ENCODE measurements at regions not wholly inside any gene's neighbourhood (a gene's known extent, or its start where the extent isn't known, plus 50 kb on each side); places are given as distances from the start of the nearest gene placed in this dataset.

DNA sequence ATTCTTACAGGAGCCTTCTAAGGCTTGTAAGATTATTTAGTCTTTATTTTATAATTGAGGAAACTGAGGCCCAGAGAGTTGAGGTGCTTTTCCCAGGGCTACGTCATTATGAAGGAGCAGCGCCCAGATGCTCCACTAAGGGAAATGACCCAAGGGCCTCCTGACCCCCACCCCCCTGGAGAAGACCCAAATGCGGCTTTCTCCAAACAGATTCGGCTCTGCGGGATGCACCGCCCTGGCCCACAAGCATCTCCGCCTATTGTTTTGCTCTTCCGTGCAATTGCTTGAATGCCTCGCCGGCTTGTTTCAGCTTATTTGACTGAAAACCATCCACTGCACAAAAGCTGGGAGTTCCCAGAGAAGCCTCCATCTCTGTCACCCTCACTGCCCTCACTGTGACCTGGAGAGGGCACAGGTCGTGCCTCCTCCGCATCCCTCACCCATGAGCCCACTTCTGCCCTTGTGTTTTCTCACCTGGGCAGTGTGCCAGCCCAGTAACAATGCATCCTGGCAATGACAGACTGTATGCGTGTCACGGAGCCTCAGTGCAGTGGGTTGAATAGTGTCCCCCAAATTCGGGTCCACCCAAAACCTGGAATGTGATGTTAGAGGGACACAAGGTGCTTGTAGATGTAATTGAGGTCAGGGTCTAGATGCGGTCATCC, 790.2 kb downstream of the TBC1D22A start:
- no TSS peak for BruUV-seq (replicated peaks)
- intact Hi-C loops (cut with micrococcal nuclease; ENCODE audit: unreplicated experiment) (no loop called here), in situ Hi-C loops (cut with HindIII; ENCODE audit: extremely low pct_ligation_motif_present, low pct_unique_long_range_greater_than_20kb) (no loop called here)
- TF ChIP-seq PREB (CRISPR knock-in tag; IDR thresholded peaks at IDR 0.05) = no peak
- TF ChIP-seq POLR2A (IDR thresholded peaks at IDR 0.05; ENCODE audit: insufficient read depth in 1 of 2, low read depth in 2 of 2, low read length in 2 of 2) = no peak
- TF ChIP-seq GLI4 (CRISPR knock-in tag; IDR thresholded peaks at IDR 0.05; ENCODE audit: borderline replicate concordance) = no peak
- TF ChIP-seq, protein P1, sequence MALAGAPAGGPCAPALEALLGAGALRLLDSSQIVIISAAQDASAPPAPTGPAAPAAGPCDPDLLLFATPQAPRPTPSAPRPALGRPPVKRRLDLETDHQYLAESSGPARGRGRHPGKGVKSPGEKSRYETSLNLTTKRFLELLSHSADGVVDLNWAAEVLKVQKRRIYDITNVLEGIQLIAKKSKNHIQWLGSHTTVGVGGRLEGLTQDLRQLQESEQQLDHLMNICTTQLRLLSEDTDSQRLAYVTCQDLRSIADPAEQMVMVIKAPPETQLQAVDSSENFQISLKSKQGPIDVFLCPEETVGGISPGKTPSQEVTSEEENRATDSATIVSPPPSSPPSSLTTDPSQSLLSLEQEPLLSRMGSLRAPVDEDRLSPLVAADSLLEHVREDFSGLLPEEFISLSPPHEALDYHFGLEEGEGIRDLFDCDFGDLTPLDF (CRISPR knock-in tag; IDR thresholded peaks at IDR 0.05) = no peak
- TF ChIP-seq, protein P2, sequence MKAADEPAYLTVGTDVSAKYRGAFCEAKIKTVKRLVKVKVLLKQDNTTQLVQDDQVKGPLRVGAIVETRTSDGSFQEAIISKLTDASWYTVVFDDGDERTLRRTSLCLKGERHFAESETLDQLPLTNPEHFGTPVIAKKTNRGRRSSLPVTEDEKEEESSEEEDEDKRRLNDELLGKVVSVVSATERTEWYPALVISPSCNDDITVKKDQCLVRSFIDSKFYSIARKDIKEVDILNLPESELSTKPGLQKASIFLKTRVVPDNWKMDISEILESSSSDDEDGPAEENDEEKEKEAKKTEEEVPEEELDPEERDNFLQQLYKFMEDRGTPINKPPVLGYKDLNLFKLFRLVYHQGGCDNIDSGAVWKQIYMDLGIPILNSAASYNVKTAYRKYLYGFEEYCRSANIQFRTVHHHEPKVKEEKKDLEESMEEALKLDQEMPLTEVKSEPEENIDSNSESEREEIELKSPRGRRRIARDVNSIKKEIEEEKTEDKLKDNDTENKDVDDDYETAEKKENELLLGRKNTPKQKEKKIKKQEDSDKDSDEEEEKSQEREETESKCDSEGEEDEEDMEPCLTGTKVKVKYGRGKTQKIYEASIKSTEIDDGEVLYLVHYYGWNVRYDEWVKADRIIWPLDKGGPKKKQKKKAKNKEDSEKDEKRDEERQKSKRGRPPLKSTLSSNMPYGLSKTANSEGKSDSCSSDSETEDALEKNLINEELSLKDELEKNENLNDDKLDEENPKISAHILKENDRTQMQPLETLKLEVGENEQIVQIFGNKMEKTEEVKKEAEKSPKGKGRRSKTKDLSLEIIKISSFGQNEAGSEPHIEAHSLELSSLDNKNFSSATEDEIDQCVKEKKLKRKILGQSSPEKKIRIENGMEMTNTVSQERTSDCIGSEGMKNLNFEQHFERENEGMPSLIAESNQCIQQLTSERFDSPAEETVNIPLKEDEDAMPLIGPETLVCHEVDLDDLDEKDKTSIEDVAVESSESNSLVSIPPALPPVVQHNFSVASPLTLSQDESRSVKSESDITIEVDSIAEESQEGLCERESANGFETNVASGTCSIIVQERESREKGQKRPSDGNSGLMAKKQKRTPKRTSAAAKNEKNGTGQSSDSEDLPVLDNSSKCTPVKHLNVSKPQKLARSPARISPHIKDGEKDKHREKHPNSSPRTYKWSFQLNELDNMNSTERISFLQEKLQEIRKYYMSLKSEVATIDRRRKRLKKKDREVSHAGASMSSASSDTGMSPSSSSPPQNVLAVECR (CRISPR knock-in tag; IDR thresholded peaks at IDR 0.05; ENCODE audit: borderline replicate concordance) = no peak
- no peak for TF ChIP-seq ZNF460 (CRISPR knock-in tag; IDR thresholded peaks at IDR 0.05; ENCODE audit: borderline replicate concordance)
- TF ChIP-seq FLYWCH1 (CRISPR knock-in tag; IDR thresholded peaks at IDR 0.05) = no peak
- TF ChIP-seq DPF2 (CRISPR knock-in tag; IDR thresholded peaks at IDR 0.05; ENCODE audit: borderline replicate concordance, low read depth) = no peak
- no peak for TF ChIP-seq FOXA1 (IDR thresholded peaks at IDR 0.05)
- TF ChIP-seq FOXA1 (CRISPR knock-in tag; IDR thresholded peaks at IDR 0.05) = no peak
- no peak for TF ChIP-seq ZNF138 (CRISPR knock-in tag; IDR thresholded peaks at IDR 0.05; ENCODE audit: low read depth)
- no peak for TF ChIP-seq ZNF501 (CRISPR knock-in tag; IDR thresholded peaks at IDR 0.05)
- no peak for TF ChIP-seq TBP (CRISPR knock-in tag; IDR thresholded peaks at IDR 0.05)
- no peak for TF ChIP-seq RCOR2 (CRISPR knock-in tag; IDR thresholded peaks at IDR 0.05)
- no peak for TF ChIP-seq ZC3H13 (CRISPR knock-in tag; IDR thresholded peaks at IDR 0.05)
- Histone ChIP-seq H3K9ac (ENCODE audit: insufficient read depth, low read depth, low read length) (no peak overlapping the region), H3K27me3 (ENCODE audit: control insufficient read depth in 1 of 2, insufficient read depth in 2 of 2, low read length in 2 of 2) (peaks cover 1 to 40% of the 10 kb centered on the region in 2 experiments; a peak in 4 of 5 replicates), H3K9me3 (ENCODE audit: low read length) (no peaks in the 10 kb centered on the region), H3K27ac (ENCODE audit: extremely low read length, insufficient read depth, low read length) (no peak overlapping the region), H3K79me2 (ENCODE audit: insufficient read depth, low read length) (no peaks in the 10 kb centered on the region), H3K36me3 (replicated peaks in 1 of 2; ENCODE audit: control insufficient read depth in 1 of 2, insufficient read depth in 2 of 2, low read length in 2 of 2) (no peaks in the 10 kb centered on the region), H2AFZ (ENCODE audit: low read length) (no peak overlapping the region), H3K4me2 (ENCODE audit: low read depth, low read length) (no peak overlapping the region), H3K4me1 (ENCODE audit: insufficient read depth, low read length) (no peaks in the 10 kb centered on the region), H4K20me1 (ENCODE audit: insufficient read depth, low read length) (no peaks in the 10 kb centered on the region), H3K4me3 (replicated peaks in 1 of 3; ENCODE audit: insufficient read depth in 1 of 3, low read depth in 2 of 3, low read length in 3 of 3) (no peak overlapping the region)
- POLR2A ChIA-PET = no interaction called here
- ATAC-seq (no peak), DNase-seq (ENCODE audit: low spot score) (no peak), FAIRE-seq (no peak)
- CTCF ChIA-PET (ENCODE audit: low intra/inter-chr PET ratio, low total read pairs) = no interaction called here
- WGBS (ENCODE audit: low lambda C conversion rate) = 46% methylated on average over 13 of the region's 16 CpGs

Data from HepG2 (cell line).